ENCODE measurements at regions not wholly inside any gene's neighbourhood (a gene's known extent, or its start where the extent isn't known, plus 50 kb on each side); places are given as distances from the start of the nearest gene placed in this dataset.

DNA sequence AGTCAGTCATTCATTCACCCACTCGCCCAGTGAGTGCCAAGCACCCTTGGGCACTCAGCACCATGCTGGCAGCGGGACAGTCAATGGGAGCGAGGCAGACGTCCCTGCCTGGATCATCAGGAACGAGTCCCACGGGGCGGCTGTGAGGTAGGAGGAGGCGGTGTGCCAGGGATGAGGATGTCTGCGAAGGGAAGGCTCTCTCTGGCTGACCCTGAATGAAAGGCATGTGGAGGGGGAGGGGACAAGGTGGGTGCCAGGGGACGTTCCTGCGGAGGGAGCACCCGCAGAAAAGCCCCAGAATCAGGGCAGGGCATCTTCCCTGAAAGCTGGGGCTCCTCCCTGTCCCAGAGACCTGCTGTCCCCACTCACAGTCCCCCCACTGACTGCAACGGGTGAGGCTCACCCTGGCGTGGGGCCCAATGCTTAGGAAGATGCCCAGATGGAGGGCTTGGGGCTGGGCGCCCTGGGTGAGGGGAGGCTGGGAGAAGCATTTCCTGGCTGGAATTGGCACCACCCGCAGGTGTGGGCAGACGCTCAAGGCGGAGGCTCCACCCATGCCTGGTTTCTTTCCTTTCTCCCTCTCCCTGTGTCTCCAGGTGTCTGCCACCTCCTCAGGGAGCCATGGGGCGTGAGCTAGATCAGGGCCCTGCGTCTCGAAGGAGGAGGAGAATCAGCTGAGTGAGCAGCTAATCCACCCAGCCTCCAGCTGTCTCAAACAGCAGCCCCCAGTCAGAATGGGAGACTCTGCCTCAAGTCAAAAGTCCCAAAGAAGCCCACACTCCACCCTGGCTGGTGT lies 179.0 kb upstream of the PPP1R26 start:
- TF ChIP-seq, protein P1, sequence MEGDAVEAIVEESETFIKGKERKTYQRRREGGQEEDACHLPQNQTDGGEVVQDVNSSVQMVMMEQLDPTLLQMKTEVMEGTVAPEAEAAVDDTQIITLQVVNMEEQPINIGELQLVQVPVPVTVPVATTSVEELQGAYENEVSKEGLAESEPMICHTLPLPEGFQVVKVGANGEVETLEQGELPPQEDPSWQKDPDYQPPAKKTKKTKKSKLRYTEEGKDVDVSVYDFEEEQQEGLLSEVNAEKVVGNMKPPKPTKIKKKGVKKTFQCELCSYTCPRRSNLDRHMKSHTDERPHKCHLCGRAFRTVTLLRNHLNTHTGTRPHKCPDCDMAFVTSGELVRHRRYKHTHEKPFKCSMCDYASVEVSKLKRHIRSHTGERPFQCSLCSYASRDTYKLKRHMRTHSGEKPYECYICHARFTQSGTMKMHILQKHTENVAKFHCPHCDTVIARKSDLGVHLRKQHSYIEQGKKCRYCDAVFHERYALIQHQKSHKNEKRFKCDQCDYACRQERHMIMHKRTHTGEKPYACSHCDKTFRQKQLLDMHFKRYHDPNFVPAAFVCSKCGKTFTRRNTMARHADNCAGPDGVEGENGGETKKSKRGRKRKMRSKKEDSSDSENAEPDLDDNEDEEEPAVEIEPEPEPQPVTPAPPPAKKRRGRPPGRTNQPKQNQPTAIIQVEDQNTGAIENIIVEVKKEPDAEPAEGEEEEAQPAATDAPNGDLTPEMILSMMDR (IDR thresholded peaks at IDR 0.05 in 4 of 5, conservative IDR thresholded peaks at IDR 0.05 in 1 of 5), result no peak
- TF ChIP-seq POLR2A (IDR thresholded peaks at IDR 0.05), result no peak

Measured in gastrocnemius medialis (tissue), 4 donors.